Fibroblast of lung (primary cell): ENCODE measurements at regions not wholly inside any gene's neighbourhood (a gene's known extent, or its start where the extent isn't known, plus 50 kb on each side); places are given as distances from the start of the nearest gene placed in this dataset.

Experiments used
- DNase-seq, 2 donors: peaks; one replicate each; pipeline versions ENCODE4 v3.0.0 to v3.0.0-alpha.2; 2010; ENCODE audit warnings: low read depth in 2 of 2
- H2AFZ ChIP-seq: 2 replicates; pipeline ENCODE4 v1.5.1; 2012; ENCODE audit warnings: low read length, control low read depth, inconsistent platforms
- H3K27ac ChIP-seq: 2 replicates; pipeline ENCODE4 v1.5.1; 2011; ENCODE audit warnings: low read length, control low read depth; ENCODE audit not compliant: insufficient read depth
- H3K27me3 ChIP-seq: 2 replicates; pipeline ENCODE4 v1.5.1; 2011; ENCODE audit warnings: mild to moderate bottlenecking, low read length; ENCODE audit not compliant: control insufficient read depth, insufficient read depth
- H3K36me3 ChIP-seq: 2 replicates; pipeline ENCODE4 v1.5.1; 2011; ENCODE audit warnings: low read length; ENCODE audit not compliant: control insufficient read depth, insufficient read depth
- H3K4me1 ChIP-seq: 2 replicates; pipeline ENCODE4 v1.5.1; 2011; ENCODE audit warnings: low read length; ENCODE audit not compliant: control insufficient read depth, insufficient read depth; ENCODE audit errors: extremely low read depth
- H3K4me2 ChIP-seq: 2 replicates; pipeline ENCODE4 v1.5.1; 2011; ENCODE audit warnings: low read length, control low read depth; ENCODE audit not compliant: insufficient read depth; ENCODE audit errors: extremely low read depth
- H3K4me3 ChIP-seq, 4 experiments: fragments of 200-600 bp in 1 of 4; sonication (generic) in 1 of 4; replicated peaks in 1 of 4; 2 replicates each; pipeline ENCODE4 v1.5.1; 2011 to 2016; ENCODE audit warnings: low read length in 4 of 4, low read depth in 3 of 4, mild to moderate bottlenecking in 3 of 4, control low read depth in 2 of 4, inconsistent platforms in 1 of 4, mixed read lengths in 1 of 4; ENCODE audit not compliant: insufficient read depth in 1 of 4; ENCODE audit errors: control extremely low read depth in 1 of 4
- H3K79me2 ChIP-seq: 2 replicates; pipeline ENCODE4 v1.5.1; 2012; ENCODE audit warnings: mild to moderate bottlenecking, low read length, inconsistent platforms; ENCODE audit not compliant: control insufficient read depth, insufficient read depth
- H3K9ac ChIP-seq: 2 replicates; pipeline ENCODE4 v1.5.1; 2011; ENCODE audit warnings: mild to moderate bottlenecking, low read length, control low read depth; ENCODE audit not compliant: insufficient read depth
- H3K9me3 ChIP-seq: 2 replicates; pipeline ENCODE4 v1.5.1; 2012; ENCODE audit warnings: low read depth, low read length; ENCODE audit not compliant: control insufficient read depth, insufficient read depth
- H4K20me1 ChIP-seq: 2 replicates; pipeline ENCODE4 v1.5.1; 2011; ENCODE audit warnings: low read length; ENCODE audit not compliant: control insufficient read depth, insufficient read depth; ENCODE audit errors: extremely low read depth
- EZH2 ChIP-seq: IDR thresholded peaks from 2 replicates; pipeline ENCODE4 v1.5.1; 2012; ENCODE audit warnings: low read length, control low read depth, mild to moderate bottlenecking; ENCODE audit errors: missing control alignments
- TF ChIP-seq, protein P1 (sequence below), 2 donors: IDR thresholded peaks in 1 of 2; conservative IDR thresholded peaks in 1 of 2; 1 replicate in 1 of 2; 2 replicates in 1 of 2; pipeline ENCODE4 v1.5.1; 2011 to 2012; ENCODE audit warnings: low read length in 2 of 2, control low read depth in 1 of 2, inconsistent platforms in 1 of 2, low read depth in 1 of 2, mild to moderate bottlenecking in 1 of 2

- Histone ChIP-seq H3K36me3 (no peaks in the 10 kb centered on the region), H3K27ac (no peak overlapping the region), H3K4me3 (no peak overlapping the region), H3K4me2 (no peak overlapping the region), H3K79me2 (no peaks in the 10 kb centered on the region), H3K4me1 (no peaks in the 10 kb centered on the region), H3K9me3 (no peaks in the 10 kb centered on the region), H4K20me1 (no peaks in the 10 kb centered on the region), H3K27me3 (no peaks in the 10 kb centered on the region), H2AFZ (no peak overlapping the region), H3K9ac (no peak overlapping the region)
- DNase-seq = no peak
- TF ChIP-seq, protein P1, sequence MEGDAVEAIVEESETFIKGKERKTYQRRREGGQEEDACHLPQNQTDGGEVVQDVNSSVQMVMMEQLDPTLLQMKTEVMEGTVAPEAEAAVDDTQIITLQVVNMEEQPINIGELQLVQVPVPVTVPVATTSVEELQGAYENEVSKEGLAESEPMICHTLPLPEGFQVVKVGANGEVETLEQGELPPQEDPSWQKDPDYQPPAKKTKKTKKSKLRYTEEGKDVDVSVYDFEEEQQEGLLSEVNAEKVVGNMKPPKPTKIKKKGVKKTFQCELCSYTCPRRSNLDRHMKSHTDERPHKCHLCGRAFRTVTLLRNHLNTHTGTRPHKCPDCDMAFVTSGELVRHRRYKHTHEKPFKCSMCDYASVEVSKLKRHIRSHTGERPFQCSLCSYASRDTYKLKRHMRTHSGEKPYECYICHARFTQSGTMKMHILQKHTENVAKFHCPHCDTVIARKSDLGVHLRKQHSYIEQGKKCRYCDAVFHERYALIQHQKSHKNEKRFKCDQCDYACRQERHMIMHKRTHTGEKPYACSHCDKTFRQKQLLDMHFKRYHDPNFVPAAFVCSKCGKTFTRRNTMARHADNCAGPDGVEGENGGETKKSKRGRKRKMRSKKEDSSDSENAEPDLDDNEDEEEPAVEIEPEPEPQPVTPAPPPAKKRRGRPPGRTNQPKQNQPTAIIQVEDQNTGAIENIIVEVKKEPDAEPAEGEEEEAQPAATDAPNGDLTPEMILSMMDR (conservative IDR thresholded peaks at IDR 0.05 in 1 of 2, IDR thresholded peaks at IDR 0.05 in 1 of 2; ENCODE audit: low read depth in 1 of 2, low read length in 2 of 2) = no peak
- no peak for TF ChIP-seq EZH2
These were observed 593.0 kb downstream of the ACTL7B start for GRCh38 chr9:108262836-108263235.

GRCh38 chr9:108259917-108260675, 595.7 kb downstream of the ACTL7B start:
- no peak overlapping the region for H3K9ac ChIP-seq
- H3K79me2 ChIP-seq = no peaks in the 10 kb centered on the region
- DNase-seq = no peak
- no peak overlapping the region for H3K27ac ChIP-seq
- no peak for TF ChIP-seq EZH2
- TF ChIP-seq, protein P1 (conservative IDR thresholded peaks at IDR 0.05 in 1 of 2, IDR thresholded peaks at IDR 0.05 in 1 of 2; ENCODE audit: low read depth in 1 of 2, low read length in 2 of 2) = no peak
- H3K36me3 ChIP-seq = no peaks in the 10 kb centered on the region
- no peak overlapping the region for H3K4me3 ChIP-seq
- H3K9me3 ChIP-seq = no peaks in the 10 kb centered on the region
- H3K4me1 ChIP-seq = no peaks in the 10 kb centered on the region
- no peak overlapping the region for H2AFZ ChIP-seq
- no peaks in the 10 kb centered on the region for H4K20me1 ChIP-seq
- no peak overlapping the region for H3K4me2 ChIP-seq
- no peaks in the 10 kb centered on the region for H3K27me3 ChIP-seq

GRCh38 chr9:108258640-108259039, 597.1 kb downstream of the ACTL7B start:
- Histone ChIP-seq H3K79me2 (no peaks in the 10 kb centered on the region), H3K9ac (no peak overlapping the region), H2AFZ (no peak overlapping the region), H3K4me1 (no peaks in the 10 kb centered on the region), H3K4me2 (no peak overlapping the region), H3K36me3 (no peaks in the 10 kb centered on the region), H3K9me3 (no peaks in the 10 kb centered on the region), H3K27ac (no peak overlapping the region), H4K20me1 (no peaks in the 10 kb centered on the region), H3K27me3 (no peaks in the 10 kb centered on the region), H3K4me3 (no peak overlapping the region)
- DNase-seq = no peak
- TF ChIP-seq, protein P1 (conservative IDR thresholded peaks at IDR 0.05 in 1 of 2, IDR thresholded peaks at IDR 0.05 in 1 of 2; ENCODE audit: low read depth in 1 of 2, low read length in 2 of 2) = no peak
- TF ChIP-seq EZH2 = no peak
